A549 (cell line): ENCODE measurements at regions not wholly inside any gene's neighbourhood (a gene's known extent, or its start where the extent isn't known, plus 50 kb on each side); places are given as distances from the start of the nearest gene placed in this dataset.

Experiments
- ATAC-seq, 2 experiments: fragments of 200-7000 bp in 1 of 2; fragments of >200 bp in 1 of 2; cut with Nextera tagmentation in 1 of 2; cut with Tn5 transposase in 1 of 2; 3 replicates each; pipeline versions ENCODE4 v1.8.0 to v1.9.1; 2018 to 2020; ENCODE audit warnings: mild to moderate bottlenecking in 1 of 2, moderate library complexity in 1 of 2
- CTCF ChIA-PET: fragments of 300-600 bp; sonication (Branson Sonifier 250); formaldehyde crosslinking; extraction: SDS; loops from one replicate; lab custom pipeline; 2021; ENCODE audit warnings: antibody characterized with exemption, inconsistent platforms; lab: Yijun Ruan, JAX
- POLR2A ChIA-PET: fragments of 350-600 bp; formaldehyde crosslinking; extraction: SDS; loops from one replicate; lab custom pipeline; 2021; ENCODE audit warnings: antibody characterized with exemption, inconsistent platforms; lab: Yijun Ruan, JAX
- DNase-seq, 2 experiments: peaks; one replicate each; pipeline versions ENCODE4 v3.0.0 to v3.0.0-alpha.2; 2011 to 2016; ENCODE audit warnings: low read depth in 1 of 2, low spot score in 1 of 2
- FAIRE-seq: peaks from 2 replicates; lab custom pipeline; 2011; peaks lifted over from hg19 to GRCh38; lab: Jason Lieb, UNC
- H3K27ac ChIP-seq, 2 experiments: fragments of >200 bp; sonication (Bioruptor Twin); formaldehyde crosslinking; 3 replicates each; pipeline ENCODE4 v1.5.1; 2016 to 2017
- H3K4me1 ChIP-seq: fragments of >200 bp; sonication (Bioruptor Twin); formaldehyde crosslinking; 3 replicates; pipeline ENCODE4 v1.6.1; 2016
- H3K4me2 ChIP-seq: fragments of >200 bp; sonication (Bioruptor Twin); formaldehyde crosslinking; 3 replicates; pipeline ENCODE4 v1.6.1; 2016
- H3K4me3 ChIP-seq: fragments of >200 bp; sonication (Bioruptor Twin); formaldehyde crosslinking; 3 replicates; pipeline ENCODE4 v1.5.1; 2016
- H3K9me3 ChIP-seq: fragments of >200 bp; sonication (Bioruptor Twin); formaldehyde crosslinking; 3 replicates; pipeline ENCODE4 v1.6.1; 2016
- CBX2 ChIP-seq: fragments of 200-600 bp; sonication (generic); IDR thresholded peaks from 2 replicates; pipeline ENCODE4 v1.6.1; 2016; ENCODE audit warnings: low read depth, mild to moderate bottlenecking, borderline replicate concordance
- CBX8 ChIP-seq: fragments of 200-600 bp; sonication (generic); IDR thresholded peaks from 2 replicates; pipeline ENCODE4 v1.6.1; 2016
- CEBPB ChIP-seq, 2 experiments: fragments of >200 bp in 1 of 2; sonication (Bioruptor Twin) in 1 of 2; formaldehyde crosslinking in 1 of 2; IDR thresholded peaks; 2 replicates each; pipeline ENCODE4 v1.6.1; 2012 to 2016
- CHD4 ChIP-seq: fragments of 200-600 bp; sonication (generic); IDR thresholded peaks from 2 replicates; pipeline ENCODE4 v1.6.1; 2016; ENCODE audit warnings: antibody characterized with exemption, mild to moderate bottlenecking, borderline replicate concordance
- EHF ChIP-seq: fragments of 250-450 bp; sonication (Bioruptor Pico); IDR thresholded peaks from 2 replicates; pipeline ENCODE4 v1.5.0; 2020; ENCODE audit warnings: mild to moderate bottlenecking
- EHMT2 ChIP-seq: fragments of 200-600 bp; sonication (generic); IDR thresholded peaks from 2 replicates; pipeline ENCODE4 v1.6.1; 2016; ENCODE audit warnings: antibody characterized with exemption, low read depth, mild to moderate bottlenecking, moderate library complexity
- EP300 ChIP-seq, 2 experiments: fragments of >200 bp; sonication (Bioruptor Twin); formaldehyde crosslinking; IDR thresholded peaks; 2 replicates in 1 of 2; 3 replicates in 1 of 2; pipeline ENCODE4 v1.6.1; 2016 to 2017
- ESRRA ChIP-seq: fragments of 150-350 bp; IDR thresholded peaks from 2 replicates; pipeline ENCODE4 v1.6.1; 2014; ENCODE audit warnings: mild to moderate bottlenecking, low read length, borderline replicate concordance
- FOXS1 ChIP-seq: fragments of 250-450 bp; sonication (Bioruptor Pico); IDR thresholded peaks from 2 replicates; pipeline ENCODE4 v1.5.0; 2020; ENCODE audit warnings: mild to moderate bottlenecking, moderate library complexity
- HDAC2 ChIP-seq: fragments of 200-600 bp; sonication (generic); IDR thresholded peaks from 2 replicates; pipeline ENCODE4 v1.6.1; 2016
- HEYL ChIP-seq: fragments of 250-450 bp; sonication (Bioruptor Pico); IDR thresholded peaks from 2 replicates; pipeline ENCODE4 v1.8.0; 2021; ENCODE audit warnings: mild to moderate bottlenecking, moderate library complexity
- HOXA7 ChIP-seq: fragments of 250-450 bp; sonication (Bioruptor Pico); IDR thresholded peaks from 2 replicates; pipeline ENCODE4 v1.5.0; 2020; ENCODE audit warnings: mild to moderate bottlenecking, moderate library complexity
- HOXB13 ChIP-seq: fragments of 250-450 bp; sonication (Bioruptor Pico); IDR thresholded peaks from 2 replicates; pipeline ENCODE4 v1.5.0; 2020; ENCODE audit warnings: low read depth, mild to moderate bottlenecking, moderate library complexity
- HOXB5 ChIP-seq: fragments of 250-450 bp; sonication (Bioruptor Pico); IDR thresholded peaks from 2 replicates; pipeline ENCODE4 v1.5.0; 2020; ENCODE audit warnings: mild to moderate bottlenecking, moderate library complexity
- MAFK ChIP-seq: fragments of 450-650 bp; IDR thresholded peaks from 2 replicates; pipeline ENCODE4 v1.6.1; 2014; ENCODE audit not compliant: partially characterized antibody
- NPAS2 ChIP-seq: fragments of 250-450 bp; sonication (Bioruptor Pico); IDR thresholded peaks from 2 replicates; pipeline ENCODE4 v1.8.0; 2022; ENCODE audit warnings: mild to moderate bottlenecking, moderate library complexity, borderline replicate concordance
- NR3C1 ChIP-seq: fragments of >200 bp; sonication (Bioruptor Twin); formaldehyde crosslinking; IDR thresholded peaks from 3 replicates; pipeline ENCODE4 v1.6.1; 2017
- PHF8 ChIP-seq: fragments of 200-600 bp; sonication (generic); IDR thresholded peaks from 2 replicates; pipeline ENCODE4 v1.6.1; 2016; ENCODE audit warnings: low read depth, mild to moderate bottlenecking, antibody characterized with exemption, moderate library complexity, borderline replicate concordance
- POLR2A ChIP-seq: IDR thresholded peaks from 2 replicates; pipeline ENCODE4 v1.6.1; 2012; ENCODE audit warnings: mild to moderate bottlenecking, low read length
- RAD21 ChIP-seq, 2 experiments: fragments of >200 bp in 1 of 2; sonication (Bioruptor Twin) in 1 of 2; formaldehyde crosslinking in 1 of 2; IDR thresholded peaks in 1 of 2; conservative IDR thresholded peaks in 1 of 2; 2 replicates in 1 of 2; 3 replicates in 1 of 2; pipeline ENCODE4 v1.6.1; 2012 to 2018; ENCODE audit warnings: inconsistent platforms in 1 of 2
- RNF2 ChIP-seq: fragments of 200-600 bp; sonication (generic); IDR thresholded peaks from 2 replicates; pipeline ENCODE4 v1.6.1; 2016; ENCODE audit warnings: low read depth, mild to moderate bottlenecking, antibody characterized with exemption, moderate library complexity, borderline replicate concordance
- SMC3 ChIP-seq: fragments of >200 bp; sonication (Bioruptor Twin); formaldehyde crosslinking; IDR thresholded peaks from 3 replicates; pipeline ENCODE4 v1.6.1; 2018; ENCODE audit warnings: inconsistent platforms
- TP53 ChIP-seq: fragments of 250-450 bp; sonication (Bioruptor Pico); IDR thresholded peaks from 2 replicates; pipeline ENCODE4 v1.5.0; 2021; ENCODE audit warnings: mild to moderate bottlenecking, moderate library complexity
- ZNF302 ChIP-seq: fragments of 250-450 bp; sonication (Bioruptor Pico); IDR thresholded peaks from 2 replicates; pipeline ENCODE4 v1.9.0; 2021; ENCODE audit warnings: inconsistent platforms, mild to moderate bottlenecking, moderate library complexity
- WGBS: methylation state at CpG from one replicate; pipeline ENCODE4 v1.1.6; 2017; ENCODE audit errors: missing lambda C conversion rate; 5-methylcytosine and 5-hydroxymethylcytosine counted together
- TF ChIP-seq, protein P1 (sequence below): IDR thresholded peaks from 2 replicates; pipeline ENCODE4 v1.6.1; 2012
- TF ChIP-seq, protein P2 (sequence below): fragments of 200-600 bp; sonication (generic); IDR thresholded peaks from 2 replicates; pipeline ENCODE4 v1.6.1; 2016; ENCODE audit warnings: antibody characterized with exemption, mild to moderate bottlenecking, moderate library complexity
- TF ChIP-seq, protein P3 (sequence below): fragments of 250-450 bp; sonication (Bioruptor Pico); IDR thresholded peaks from 2 replicates; pipeline ENCODE4 v1.5.0; 2020; ENCODE audit warnings: low read depth, mild to moderate bottlenecking, moderate library complexity

DNA sequence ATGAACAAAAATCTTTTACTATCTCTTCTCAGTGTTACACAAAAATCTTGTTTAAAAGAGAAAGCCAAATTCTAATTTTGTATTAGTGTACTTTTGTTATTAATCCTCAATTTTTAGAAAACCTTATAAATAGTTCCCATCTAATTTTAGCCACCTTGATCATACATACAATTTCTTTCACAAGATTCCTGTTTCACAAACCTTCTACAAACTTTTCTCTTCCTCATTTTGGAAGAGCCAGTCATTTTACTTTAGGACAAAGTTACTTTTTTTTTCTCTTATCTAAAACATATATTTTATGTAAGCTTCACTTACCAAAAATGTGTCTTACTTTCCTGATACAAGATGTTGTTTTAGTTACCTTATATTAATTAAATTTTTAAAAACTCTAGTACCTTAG is 161.3 kb downstream of the YIPF5 start (continued):
- TF ChIP-seq PHF8: no peak
- no peak for TF ChIP-seq CBX2
- TF ChIP-seq HEYL: no peak
- TF ChIP-seq, all 56 proteins: peak for 0

DNA sequence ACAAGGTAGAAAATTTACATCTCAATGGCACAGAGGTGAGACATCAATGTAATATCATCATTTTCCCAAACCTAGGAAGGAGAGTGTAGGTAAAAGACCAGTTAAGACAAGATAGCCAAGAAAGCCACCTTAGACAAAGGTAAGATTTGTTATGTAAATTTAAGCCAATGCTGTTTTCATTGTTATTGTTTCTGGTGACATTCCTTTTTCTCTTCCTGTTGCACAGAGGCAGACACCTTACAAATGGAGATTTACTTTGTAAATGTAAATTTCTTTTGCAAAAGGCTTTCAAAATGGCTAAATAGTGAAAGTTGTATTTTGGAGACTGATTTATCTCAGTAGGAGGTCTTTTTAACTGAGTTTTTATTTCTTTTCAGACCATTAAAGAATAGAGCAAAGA is 159.1 kb downstream of the YIPF5 start:
- FAIRE-seq (no peak), ATAC-seq (no peak), DNase-seq (no peak)
- TF ChIP-seq HOXA7: no peak
- TF ChIP-seq, protein P1, sequence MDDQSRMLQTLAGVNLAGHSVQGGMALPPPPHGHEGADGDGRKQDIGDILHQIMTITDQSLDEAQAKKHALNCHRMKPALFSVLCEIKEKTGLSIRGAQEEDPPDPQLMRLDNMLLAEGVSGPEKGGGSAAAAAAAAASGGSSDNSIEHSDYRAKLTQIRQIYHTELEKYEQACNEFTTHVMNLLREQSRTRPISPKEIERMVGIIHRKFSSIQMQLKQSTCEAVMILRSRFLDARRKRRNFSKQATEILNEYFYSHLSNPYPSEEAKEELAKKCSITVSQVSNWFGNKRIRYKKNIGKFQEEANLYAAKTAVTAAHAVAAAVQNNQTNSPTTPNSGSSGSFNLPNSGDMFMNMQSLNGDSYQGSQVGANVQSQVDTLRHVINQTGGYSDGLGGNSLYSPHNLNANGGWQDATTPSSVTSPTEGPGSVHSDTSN: no peak
- no peak for TF ChIP-seq EHF (CRISPR knock-in tag)
- no peak for TF ChIP-seq PHF8
- TF ChIP-seq EP300 (IDR thresholded peaks at IDR 0.05): no peak
- no peak for TF ChIP-seq FOXS1 (CRISPR knock-in tag)
- TF ChIP-seq, protein P2, sequence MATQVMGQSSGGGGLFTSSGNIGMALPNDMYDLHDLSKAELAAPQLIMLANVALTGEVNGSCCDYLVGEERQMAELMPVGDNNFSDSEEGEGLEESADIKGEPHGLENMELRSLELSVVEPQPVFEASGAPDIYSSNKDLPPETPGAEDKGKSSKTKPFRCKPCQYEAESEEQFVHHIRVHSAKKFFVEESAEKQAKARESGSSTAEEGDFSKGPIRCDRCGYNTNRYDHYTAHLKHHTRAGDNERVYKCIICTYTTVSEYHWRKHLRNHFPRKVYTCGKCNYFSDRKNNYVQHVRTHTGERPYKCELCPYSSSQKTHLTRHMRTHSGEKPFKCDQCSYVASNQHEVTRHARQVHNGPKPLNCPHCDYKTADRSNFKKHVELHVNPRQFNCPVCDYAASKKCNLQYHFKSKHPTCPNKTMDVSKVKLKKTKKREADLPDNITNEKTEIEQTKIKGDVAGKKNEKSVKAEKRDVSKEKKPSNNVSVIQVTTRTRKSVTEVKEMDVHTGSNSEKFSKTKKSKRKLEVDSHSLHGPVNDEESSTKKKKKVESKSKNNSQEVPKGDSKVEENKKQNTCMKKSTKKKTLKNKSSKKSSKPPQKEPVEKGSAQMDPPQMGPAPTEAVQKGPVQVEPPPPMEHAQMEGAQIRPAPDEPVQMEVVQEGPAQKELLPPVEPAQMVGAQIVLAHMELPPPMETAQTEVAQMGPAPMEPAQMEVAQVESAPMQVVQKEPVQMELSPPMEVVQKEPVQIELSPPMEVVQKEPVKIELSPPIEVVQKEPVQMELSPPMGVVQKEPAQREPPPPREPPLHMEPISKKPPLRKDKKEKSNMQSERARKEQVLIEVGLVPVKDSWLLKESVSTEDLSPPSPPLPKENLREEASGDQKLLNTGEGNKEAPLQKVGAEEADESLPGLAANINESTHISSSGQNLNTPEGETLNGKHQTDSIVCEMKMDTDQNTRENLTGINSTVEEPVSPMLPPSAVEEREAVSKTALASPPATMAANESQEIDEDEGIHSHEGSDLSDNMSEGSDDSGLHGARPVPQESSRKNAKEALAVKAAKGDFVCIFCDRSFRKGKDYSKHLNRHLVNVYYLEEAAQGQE: no peak
- TF ChIP-seq HDAC2: no peak
- no peak for TF ChIP-seq HOXB13 (CRISPR knock-in tag)
- TF ChIP-seq MAFK: no peak
- no peak for TF ChIP-seq CEBPB (IDR thresholded peaks at IDR 0.05)
- TF ChIP-seq ESRRA: no peak
- no peak for TF ChIP-seq SMC3
- TF ChIP-seq HOXB5 (CRISPR knock-in tag): no peak
- no peak for TF ChIP-seq RNF2
- no peak for TF ChIP-seq POLR2A
- Histone ChIP-seq H3K9me3 (peaks cover 21% of the 10 kb centered on the region), H3K4me1 (no peaks in the 10 kb centered on the region), H3K27ac (no peak overlapping the region), H3K4me3 (no peak overlapping the region), H3K4me2 (no peak overlapping the region)
- POLR2A ChIA-PET: no interaction called here
- CTCF ChIA-PET: interaction anchor here (0.7 to 1.2 kb wide), 2 partner anchors 11 to 38 kb away, joined by 3 to 4 read pairs; no protein-coding TSS in a partner anchor

DNA sequence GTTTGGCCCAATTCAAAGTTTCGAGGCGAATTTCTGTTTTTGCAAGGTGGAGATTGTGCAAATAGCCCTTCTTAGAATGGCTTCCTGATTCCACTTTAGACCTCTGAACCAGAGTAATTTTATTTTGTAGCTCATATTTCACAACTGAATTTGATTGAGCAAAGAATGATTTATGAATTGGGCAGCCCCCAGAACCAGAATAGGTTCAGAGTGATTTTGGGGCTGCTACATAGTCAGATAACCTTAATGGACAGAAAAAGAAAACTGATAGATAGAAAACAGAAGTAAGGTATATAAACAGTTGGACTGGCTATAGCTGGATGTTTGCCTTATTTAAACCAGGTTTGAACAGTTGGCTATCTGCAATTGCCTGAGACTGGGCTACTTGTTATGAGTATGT is 156.6 kb downstream of the YIPF5 start:
- no peak for TF ChIP-seq EHMT2
- TF ChIP-seq NPAS2 (CRISPR knock-in tag): no peak
- TF ChIP-seq HEYL: no peak
- TF ChIP-seq, protein P3, sequence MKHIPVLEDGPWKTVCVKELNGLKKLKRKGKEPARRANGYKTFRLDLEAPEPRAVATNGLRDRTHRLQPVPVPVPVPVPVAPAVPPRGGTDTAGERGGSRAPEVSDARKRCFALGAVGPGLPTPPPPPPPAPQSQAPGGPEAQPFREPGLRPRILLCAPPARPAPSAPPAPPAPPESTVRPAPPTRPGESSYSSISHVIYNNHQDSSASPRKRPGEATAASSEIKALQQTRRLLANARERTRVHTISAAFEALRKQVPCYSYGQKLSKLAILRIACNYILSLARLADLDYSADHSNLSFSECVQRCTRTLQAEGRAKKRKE: no peak
- TF ChIP-seq, protein P2: no peak
- no peak for TF ChIP-seq TP53
- no peak for TF ChIP-seq ZNF302
- TF ChIP-seq CHD4: no peak
- no peak for TF ChIP-seq SMC3
- TF ChIP-seq RAD21 (conservative IDR thresholded peaks at IDR 0.05 in 1 of 2, IDR thresholded peaks at IDR 0.05 in 1 of 2): no peak
- no peak for TF ChIP-seq CBX8
- no peak for TF ChIP-seq CBX2
- no peak for TF ChIP-seq NR3C1
- FAIRE-seq: no peak
- no peak for ATAC-seq
- Histone ChIP-seq H3K4me2 (no peak overlapping the region), H3K27ac (no peak overlapping the region), H3K4me1 (no peaks in the 10 kb centered on the region), H3K9me3 (peaks cover 21% of the 10 kb centered on the region), H3K4me3 (no peak overlapping the region)
- POLR2A ChIA-PET: no interaction called here
- WGBS: 58% methylated on average over 2 of the region's 2 CpGs
- CTCF ChIA-PET: interaction anchor here (0.5 to 1.6 kb wide), 2 partner anchors 9 to 46 kb away, joined by 3 to 4 read pairs; no protein-coding TSS in a partner anchor
- DNase-seq: no peak
